MG63 (cell line): ENCODE measurements at regions not wholly inside any gene's neighbourhood (a gene's known extent, or its start where the extent isn't known, plus 50 kb on each side); places are given as distances from the start of the nearest gene placed in this dataset.
"Not testable (repeated sequence)": the region's sequence is repeated elsewhere in the genome, so short reads cannot be mapped to it uniquely, and the experiment has no call there.

Source experiments
- DNase-seq: peaks from one replicate; pipeline ENCODE4 v3.0.0-alpha.2; 2020
- H3K27me3 ChIP-seq: fragments of 250-450 bp; sonication (Bioruptor Pico); 2 replicates; pipeline ENCODE4 v1.5.1; 2020; ENCODE audit warnings: mild to moderate bottlenecking, moderate library complexity
- H3K36me3 ChIP-seq: fragments of 250-450 bp; sonication (Bioruptor Pico); 2 replicates; pipeline ENCODE4 v1.5.1; 2020; ENCODE audit warnings: mild to moderate bottlenecking, moderate library complexity
- H3K4me3 ChIP-seq: fragments of 250-450 bp; sonication (Bioruptor Pico); 2 replicates; pipeline ENCODE4 v1.5.1; 2020; ENCODE audit warnings: mild to moderate bottlenecking, moderate library complexity
- H3K9me3 ChIP-seq: fragments of 250-450 bp; sonication (Bioruptor Pico); 2 replicates; pipeline ENCODE4 v1.5.1; 2020; ENCODE audit warnings: mild to moderate bottlenecking, moderate library complexity

GRCh38 chr20:30682236-30682635 is 575.2 kb upstream of the DEFB115 start:
- H3K27me3 ChIP-seq, H3K4me3 ChIP-seq: not testable (repeated sequence)

GRCh38 chr20:30712861-30713260 is 544.6 kb upstream of the DEFB115 start:
- not testable (repeated sequence) for H3K27me3 ChIP-seq, H3K36me3 ChIP-seq, H3K9me3 ChIP-seq, H3K4me3 ChIP-seq, DNase-seq

More at GRCh38 chr20:30682236-30682635, 575.2 kb upstream of the DEFB115 start:
- DNase-seq, H3K9me3 ChIP-seq, H3K36me3 ChIP-seq: not testable (repeated sequence)

GRCh38 chr20:30719415-30720199 is 537.9 kb upstream of the DEFB115 start:
- not testable (repeated sequence) for DNase-seq, H3K9me3 ChIP-seq, H3K36me3 ChIP-seq, H3K27me3 ChIP-seq, H3K4me3 ChIP-seq

- H3K36me3 ChIP-seq, DNase-seq, H3K27me3 ChIP-seq, H3K9me3 ChIP-seq: not testable (repeated sequence)
- H3K4me3 ChIP-seq = peak overlapping the region; percentile 42
Measured at GRCh38 chr20:30723511-30723910, 534.0 kb upstream of the DEFB115 start.

- not testable (repeated sequence) for H3K27me3 ChIP-seq, H3K36me3 ChIP-seq, H3K9me3 ChIP-seq
- peak overlapping the region; percentile 42 for H3K4me3 ChIP-seq
- DNase-seq = peak; percentile 70
Measured at GRCh38 chr20:30723934-30724687, 533.4 kb upstream of the DEFB115 start.

- not testable (repeated sequence) for H3K4me3 ChIP-seq, H3K36me3 ChIP-seq, H3K27me3 ChIP-seq, H3K9me3 ChIP-seq, DNase-seq
Measured at GRCh38 chr20:30724688-30725074, 532.8 kb upstream of the DEFB115 start.

GRCh38 chr20:30725188-30725587 is 532.3 kb upstream of the DEFB115 start:
- not testable (repeated sequence) for H3K36me3 ChIP-seq, H3K4me3 ChIP-seq, H3K9me3 ChIP-seq, DNase-seq, H3K27me3 ChIP-seq

- not testable (repeated sequence) for H3K9me3 ChIP-seq, H3K36me3 ChIP-seq, DNase-seq, H3K4me3 ChIP-seq, H3K27me3 ChIP-seq
Measured at GRCh38 chr20:30728271-30728885, 529.1 kb upstream of the DEFB115 start.
